Glomerular visceral epithelial cell (primary cell): ENCODE measurements at regions not wholly inside any gene's neighbourhood (a gene's known extent, or its start where the extent isn't known, plus 50 kb on each side); places are given as distances from the start of the nearest gene placed in this dataset.
A peak's percentile ranks its signal among the peaks of the same experiment; 100 is the strongest.

Experiments used
- DNase-seq: peaks from one replicate; pipeline ENCODE4 v3.0.0-alpha.2; 2016; ENCODE audit errors: extremely low spot score

DNA sequence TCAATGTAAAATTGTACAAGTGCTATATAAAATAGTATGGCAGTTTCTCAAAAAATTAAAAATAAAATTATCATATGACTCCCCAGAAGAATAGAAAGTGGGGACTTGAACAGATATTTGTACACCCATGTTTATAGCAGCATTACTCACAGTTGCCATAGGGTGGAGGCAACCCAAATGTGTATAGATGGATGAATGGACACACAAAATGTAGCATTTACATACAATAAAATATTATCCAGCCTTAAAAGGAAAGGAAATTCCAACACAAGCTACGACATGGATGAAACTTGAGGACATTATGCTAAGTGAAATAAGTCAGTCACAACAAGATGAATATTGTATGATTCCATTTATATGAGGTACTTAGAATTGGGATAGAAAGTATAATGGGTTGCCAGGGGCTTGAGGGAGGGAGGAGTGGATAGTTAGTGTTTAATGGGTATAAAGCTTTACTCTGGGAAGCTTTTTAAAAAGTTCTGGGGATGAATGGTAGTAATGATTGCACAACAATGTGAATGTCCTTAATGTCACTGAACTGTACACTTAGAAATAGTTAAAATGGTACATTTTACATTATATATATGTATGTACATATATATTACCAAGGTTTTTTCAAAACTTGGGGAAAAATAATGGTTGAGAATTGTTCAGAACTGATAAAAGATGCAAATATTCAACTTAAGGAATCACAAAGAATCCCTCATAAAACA is 53.0 kb upstream of the ADORA3 start:
- DNase-seq, result no peak

DNA sequence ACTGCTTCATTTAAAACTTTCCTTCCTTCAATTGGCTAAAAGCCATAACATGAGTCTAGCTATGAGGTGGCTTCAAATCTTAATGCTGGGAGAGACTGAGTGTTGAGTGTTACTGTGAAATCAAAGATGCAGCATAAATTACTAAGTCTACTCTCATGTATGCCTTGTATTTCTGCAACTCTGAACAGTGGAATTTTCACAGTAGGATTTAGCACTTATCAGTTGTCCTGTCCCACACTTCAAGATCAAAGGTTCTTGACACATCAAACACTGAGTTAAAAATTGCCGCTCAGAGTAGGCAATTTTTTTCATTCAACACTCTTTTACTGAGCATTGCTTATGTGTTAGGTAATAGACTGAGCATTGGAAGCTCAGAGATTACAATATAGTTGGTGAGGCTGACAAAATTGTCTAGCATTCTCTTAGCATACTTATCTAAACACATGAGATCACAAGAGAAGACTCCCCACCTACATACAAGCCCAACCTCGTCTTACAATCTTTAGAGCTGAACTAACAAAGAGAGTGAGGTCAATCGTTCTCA is 56.4 kb upstream of the ADORA3 start:
- peak; percentile 21 for DNase-seq

- no peak for DNase-seq
Observed at GRCh38 chr1:111561328-111561727, 57.9 kb upstream of the ADORA3 start.

DNA sequence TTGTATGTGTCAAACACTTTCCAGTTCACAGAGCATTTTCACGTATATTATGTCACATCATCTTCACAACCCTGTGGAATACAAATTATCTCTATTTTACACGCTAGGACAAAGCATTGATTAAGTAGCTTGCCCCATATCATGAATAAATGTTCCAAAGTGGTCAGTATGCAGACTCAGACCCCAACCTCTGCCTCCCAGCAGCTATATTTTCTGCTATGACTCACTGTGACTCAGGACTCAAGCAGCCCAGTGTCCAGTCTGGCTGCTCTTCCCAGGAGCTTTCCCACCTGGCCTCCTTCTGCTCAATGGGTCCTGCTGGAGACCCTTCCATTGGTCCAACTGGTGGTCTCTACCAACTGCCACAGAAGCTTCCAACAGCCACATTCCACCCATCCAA is 56.0 kb upstream of the RAP1A start:
- DNase-seq, result peak; percentile 64

DNA sequence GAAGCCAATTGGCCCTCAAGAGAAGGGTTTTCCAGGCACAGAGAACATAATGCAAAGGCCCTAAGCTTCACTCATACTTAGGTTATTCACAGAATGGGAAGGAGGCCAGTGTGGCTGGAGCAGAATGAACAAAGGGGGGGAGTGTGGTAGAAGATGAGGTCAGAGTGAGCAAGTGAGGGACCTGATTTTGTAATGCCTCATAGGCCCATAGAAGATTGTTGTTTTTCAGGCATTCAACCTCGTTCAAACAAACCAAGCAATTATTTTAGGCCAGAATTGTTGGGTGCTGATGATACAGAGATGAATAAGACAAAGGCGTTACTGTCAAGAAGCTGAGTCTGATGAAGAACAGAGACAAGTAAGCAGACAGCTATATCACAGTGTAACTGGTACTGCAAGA is 54.5 kb upstream of the RAP1A start:
- peak; percentile 42 for DNase-seq

GRCh38 chr1:111565968-111566367 is 53.6 kb upstream of the RAP1A start:
- no peak for DNase-seq

- DNase-seq, result no peak
Observed at GRCh38 chr1:111568160-111568647, 51.4 kb upstream of the RAP1A start.
